ENCODE measurements at regions not wholly inside any gene's neighbourhood (a gene's known extent, or its start where the extent isn't known, plus 50 kb on each side); places are given as distances from the start of the nearest gene placed in this dataset.

DNA sequence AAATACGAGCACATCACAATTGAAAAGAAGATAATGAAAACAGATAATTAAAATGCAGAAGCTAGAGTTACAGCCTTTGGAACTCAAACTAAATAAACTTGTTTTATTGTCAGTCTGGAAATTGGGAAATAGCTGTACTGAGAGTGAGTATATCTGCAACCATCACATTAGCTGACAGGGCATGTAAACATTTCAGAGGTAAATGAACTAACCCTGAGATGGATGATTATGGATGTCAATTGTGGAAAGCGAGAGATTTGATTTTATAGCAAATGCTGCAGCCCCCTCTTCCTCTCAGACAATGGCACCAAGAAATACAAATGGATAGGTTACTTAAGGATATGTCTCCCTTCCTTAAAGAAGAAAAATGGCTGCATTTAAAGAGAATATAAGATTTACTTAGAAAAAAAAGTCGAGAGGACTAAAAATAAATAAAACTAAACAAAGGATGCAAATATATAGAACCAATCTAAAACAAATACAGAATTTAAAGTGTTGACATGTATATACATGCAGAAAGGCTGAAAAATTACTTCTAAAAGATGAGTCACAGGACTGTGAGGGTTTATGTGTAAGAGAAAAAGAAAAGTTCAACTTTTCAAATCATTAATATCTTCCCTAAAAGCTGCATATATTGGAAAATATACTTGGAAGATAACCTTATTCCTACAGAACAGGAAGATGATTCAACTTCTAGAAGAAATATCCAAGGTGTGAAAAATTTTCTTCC lies 120.3 kb upstream of the FLRT2 start:
- Histone ChIP-seq H3K9me3 (replicated peaks; ENCODE audit: low read length) (no peaks in the 10 kb centered on the region), H3K9ac (ENCODE audit: low read depth, low read length) (no peak overlapping the region), H3K4me1 (ENCODE audit: control insufficient read depth, insufficient read depth, low read length) (no peaks in the 10 kb centered on the region), H3K36me3 (ENCODE audit: insufficient read depth, low read length) (no peaks in the 10 kb centered on the region), H3K4me3 (ENCODE audit: low read length) (no peak overlapping the region), H3K27me3 (ENCODE audit: control insufficient read depth, insufficient read depth, low read length) (no peaks in the 10 kb centered on the region), H3K4me2 (ENCODE audit: low read length) (no peak overlapping the region)

- H3K9me3 ChIP-seq (replicated peaks; ENCODE audit: low read length): no peaks in the 10 kb centered on the region
- no peaks in the 10 kb centered on the region for H3K36me3 ChIP-seq (ENCODE audit: insufficient read depth, low read length)
- no peak overlapping the region for H3K4me3 ChIP-seq (ENCODE audit: low read length)
- H3K9ac ChIP-seq (ENCODE audit: low read depth, low read length): no peak overlapping the region
- H3K27me3 ChIP-seq (ENCODE audit: control insufficient read depth, insufficient read depth, low read length): no peaks in the 10 kb centered on the region
- H3K4me1 ChIP-seq (ENCODE audit: control insufficient read depth, insufficient read depth, low read length): peaks cover 27% of the 10 kb centered on the region
- no peak overlapping the region for H3K4me2 ChIP-seq (ENCODE audit: low read length)
These were observed 117.2 kb upstream of the FLRT2 start for GRCh38 chr14:85412756-85413155.

DNA sequence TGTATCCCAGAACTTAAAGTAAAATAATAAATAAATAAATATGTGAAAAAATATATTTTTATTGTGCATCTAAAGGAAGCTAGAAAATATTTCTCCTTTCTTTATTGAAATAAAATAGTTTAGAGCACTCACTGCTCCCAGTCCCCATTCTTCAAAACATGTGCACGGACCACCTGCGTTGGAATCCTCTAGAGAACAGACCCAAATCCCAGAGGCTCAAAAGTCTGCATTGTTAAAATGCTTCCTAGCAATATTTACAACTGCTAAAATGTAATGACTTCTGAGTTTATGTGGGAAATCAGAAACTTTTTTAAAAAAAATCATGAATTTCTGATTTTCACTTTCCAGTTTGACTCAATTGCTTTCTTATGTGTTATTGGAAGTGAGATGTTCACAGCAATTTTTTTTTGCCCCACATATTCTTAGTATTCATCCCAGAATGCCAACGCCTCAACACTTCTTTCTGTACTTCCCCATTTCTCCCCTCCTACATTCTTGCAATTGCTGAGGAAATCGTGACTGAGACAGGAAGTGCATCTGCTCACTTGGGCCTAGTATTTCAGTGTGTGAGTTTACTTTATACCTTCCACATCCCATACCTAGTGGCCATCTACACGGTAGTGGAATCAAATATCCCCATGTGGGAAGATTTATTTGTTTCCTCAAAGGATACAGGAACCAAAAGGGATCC lies 116.0 kb upstream of the FLRT2 start:
- no peaks in the 10 kb centered on the region for H3K9me3 ChIP-seq (replicated peaks; ENCODE audit: low read length)
- H3K4me1 ChIP-seq (ENCODE audit: control insufficient read depth, insufficient read depth, low read length): peaks cover 27% of the 10 kb centered on the region
- no peak overlapping the region for H3K9ac ChIP-seq (ENCODE audit: low read depth, low read length)
- no peaks in the 10 kb centered on the region for H3K27me3 ChIP-seq (ENCODE audit: control insufficient read depth, insufficient read depth, low read length)
- H3K36me3 ChIP-seq (ENCODE audit: insufficient read depth, low read length): no peaks in the 10 kb centered on the region
- H3K4me2 ChIP-seq (ENCODE audit: low read length): no peak overlapping the region
- H3K4me3 ChIP-seq (ENCODE audit: low read length): no peak overlapping the region

DNA sequence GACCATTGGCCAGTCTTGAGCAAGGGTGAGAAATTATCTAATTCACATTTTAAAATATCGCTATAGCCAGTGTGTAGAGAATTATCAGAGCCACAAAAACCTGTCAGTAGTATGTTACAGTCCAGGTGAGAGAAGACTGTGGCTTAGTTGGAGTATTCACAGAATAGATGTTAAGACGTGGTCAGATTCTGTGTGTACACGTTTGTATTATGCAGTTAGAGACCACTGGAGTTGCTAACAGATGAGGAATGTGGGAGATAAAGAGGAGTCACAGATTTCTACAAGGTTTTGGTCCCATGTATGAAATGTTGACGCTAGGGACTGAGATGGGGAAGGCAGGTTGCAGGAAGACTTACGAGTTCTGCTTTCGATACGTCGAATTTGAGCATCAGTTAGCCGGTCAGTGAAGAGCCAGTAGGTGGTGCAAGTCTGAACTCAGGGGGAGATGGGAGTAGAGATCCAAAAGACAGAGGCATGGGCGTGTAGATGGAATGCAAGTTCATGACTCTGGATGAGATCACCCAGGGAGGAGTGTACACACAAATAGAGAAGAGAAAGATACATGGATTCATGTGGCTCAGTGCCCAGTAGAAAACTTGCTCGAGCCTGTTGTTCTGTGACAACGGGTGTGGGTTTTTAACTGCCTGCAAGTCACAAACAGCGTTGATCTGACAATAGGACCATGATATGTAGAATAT lies 114.8 kb upstream of the FLRT2 start:
- H3K4me3 ChIP-seq (ENCODE audit: low read length): no peak overlapping the region
- no peaks in the 10 kb centered on the region for H3K36me3 ChIP-seq (ENCODE audit: insufficient read depth, low read length)
- H3K9me3 ChIP-seq (replicated peaks; ENCODE audit: low read length): no peaks in the 10 kb centered on the region
- no peaks in the 10 kb centered on the region for H3K27me3 ChIP-seq (ENCODE audit: control insufficient read depth, insufficient read depth, low read length)
- H3K4me2 ChIP-seq (ENCODE audit: low read length): peak overlapping the region; percentile 60
- H3K4me1 ChIP-seq (ENCODE audit: control insufficient read depth, insufficient read depth, low read length): peaks cover 27% of the 10 kb centered on the region
- peak overlapping the region; percentile 66 for H3K9ac ChIP-seq (ENCODE audit: low read depth, low read length)

GRCh38 chr14:85416771-85417170 lies 113.2 kb upstream of the FLRT2 start:
- Histone ChIP-seq H3K9me3 (replicated peaks; ENCODE audit: low read length) (no peaks in the 10 kb centered on the region), H3K36me3 (ENCODE audit: insufficient read depth, low read length) (no peaks in the 10 kb centered on the region), H3K4me2 (ENCODE audit: low read length) (peak overlapping the region; percentile 9), H3K9ac (ENCODE audit: low read depth, low read length) (peak overlapping the region; percentile 66), H3K4me1 (ENCODE audit: control insufficient read depth, insufficient read depth, low read length) (peaks cover 34% of the 10 kb centered on the region), H3K27me3 (ENCODE audit: control insufficient read depth, insufficient read depth, low read length) (no peaks in the 10 kb centered on the region), H3K4me3 (ENCODE audit: low read length) (no peak overlapping the region)

- Histone ChIP-seq H3K36me3 (ENCODE audit: insufficient read depth, low read length) (no peaks in the 10 kb centered on the region), H3K4me2 (ENCODE audit: low read length) (no peak overlapping the region), H3K9me3 (replicated peaks; ENCODE audit: low read length) (no peaks in the 10 kb centered on the region), H3K4me3 (ENCODE audit: low read length) (no peak overlapping the region), H3K4me1 (ENCODE audit: control insufficient read depth, insufficient read depth, low read length) (peaks cover 35% of the 10 kb centered on the region), H3K27me3 (ENCODE audit: control insufficient read depth, insufficient read depth, low read length) (no peaks in the 10 kb centered on the region), H3K9ac (ENCODE audit: low read depth, low read length) (no peak overlapping the region)
These were observed 112.5 kb upstream of the FLRT2 start for GRCh38 chr14:85417396-85417795.

- H3K4me2 ChIP-seq (ENCODE audit: low read length): no peak overlapping the region
- H3K4me1 ChIP-seq (ENCODE audit: control insufficient read depth, insufficient read depth, low read length): peaks cover 35% of the 10 kb centered on the region
- no peak overlapping the region for H3K4me3 ChIP-seq (ENCODE audit: low read length)
- H3K27me3 ChIP-seq (ENCODE audit: control insufficient read depth, insufficient read depth, low read length): no peaks in the 10 kb centered on the region
- H3K9me3 ChIP-seq (replicated peaks; ENCODE audit: low read length): no peaks in the 10 kb centered on the region
- no peaks in the 10 kb centered on the region for H3K36me3 ChIP-seq (ENCODE audit: insufficient read depth, low read length)
- H3K9ac ChIP-seq (ENCODE audit: low read depth, low read length): no peak overlapping the region
These were observed 111.2 kb upstream of the FLRT2 start for GRCh38 chr14:85418721-85419120.

DNA sequence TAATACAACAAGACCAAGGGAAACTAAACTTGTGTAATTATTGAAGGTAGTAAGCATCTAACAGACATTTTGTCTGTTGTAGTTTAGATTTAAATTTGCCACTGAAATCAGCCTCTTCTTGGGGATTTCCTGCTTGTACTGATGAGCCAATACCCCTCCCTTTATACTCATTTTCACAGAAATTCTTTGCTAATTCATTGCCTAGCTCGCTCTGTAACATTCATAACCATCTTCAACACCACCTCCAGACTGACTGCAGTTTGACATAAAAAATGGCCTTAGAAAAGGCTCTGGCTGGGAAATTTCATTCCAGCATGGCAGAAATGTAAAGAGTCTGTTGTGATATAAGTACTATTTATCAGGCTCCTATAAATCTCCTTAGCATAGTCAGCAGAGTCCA lies 109.7 kb upstream of the FLRT2 start:
- H3K4me2 ChIP-seq (ENCODE audit: low read length): no peak overlapping the region
- H3K4me1 ChIP-seq (ENCODE audit: control insufficient read depth, insufficient read depth, low read length): peaks cover 31% of the 10 kb centered on the region
- no peak overlapping the region for H3K9ac ChIP-seq (ENCODE audit: low read depth, low read length)
- H3K36me3 ChIP-seq (ENCODE audit: insufficient read depth, low read length): no peaks in the 10 kb centered on the region
- H3K4me3 ChIP-seq (ENCODE audit: low read length): no peak overlapping the region
- H3K27me3 ChIP-seq (ENCODE audit: control insufficient read depth, insufficient read depth, low read length): no peaks in the 10 kb centered on the region
- H3K9me3 ChIP-seq (replicated peaks; ENCODE audit: low read length): no peaks in the 10 kb centered on the region

GRCh38 chr14:85420707-85421106 lies 109.2 kb upstream of the FLRT2 start:
- Histone ChIP-seq H3K4me2 (ENCODE audit: low read length) (no peak overlapping the region), H3K36me3 (ENCODE audit: insufficient read depth, low read length) (no peaks in the 10 kb centered on the region)

GRCh38 chr14:85421186-85421877 lies 108.6 kb upstream of the FLRT2 start:
- no peak overlapping the region for H3K9ac ChIP-seq (ENCODE audit: low read depth, low read length)
- H3K27me3 ChIP-seq (ENCODE audit: control insufficient read depth, insufficient read depth, low read length): no peaks in the 10 kb centered on the region

More at GRCh38 chr14:85420707-85421106, 109.2 kb upstream of the FLRT2 start:
- no peaks in the 10 kb centered on the region for H3K9me3 ChIP-seq (replicated peaks; ENCODE audit: low read length)
- H3K4me3 ChIP-seq (ENCODE audit: low read length): no peak overlapping the region
- H3K9ac ChIP-seq (ENCODE audit: low read depth, low read length): no peak overlapping the region
- H3K27me3 ChIP-seq (ENCODE audit: control insufficient read depth, insufficient read depth, low read length): no peaks in the 10 kb centered on the region
- H3K4me1 ChIP-seq (ENCODE audit: control insufficient read depth, insufficient read depth, low read length): peaks cover 28% of the 10 kb centered on the region

DNA sequence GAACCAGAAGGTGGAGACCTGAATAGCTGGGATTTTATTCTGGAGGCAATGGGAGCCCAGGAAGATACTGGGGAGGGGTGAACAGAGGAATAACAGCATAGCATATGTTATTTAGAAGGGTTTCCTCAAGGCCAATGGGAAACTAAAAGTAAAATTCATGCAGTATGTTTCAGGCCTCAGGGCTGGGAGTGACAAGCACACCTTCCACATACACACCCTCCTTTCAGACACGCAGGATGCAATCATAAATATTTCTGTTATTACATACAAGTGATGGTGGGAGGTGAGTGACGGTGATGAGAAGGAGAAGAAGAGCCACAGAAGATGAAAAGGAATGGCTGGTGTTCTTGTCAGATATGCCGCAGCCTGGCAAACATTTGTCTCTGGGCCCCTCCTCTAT lies 106.1 kb upstream of the FLRT2 start:
- no peaks in the 10 kb centered on the region for H3K36me3 ChIP-seq (ENCODE audit: insufficient read depth, low read length)
- H3K9ac ChIP-seq (ENCODE audit: low read depth, low read length): no peak overlapping the region
- no peak overlapping the region for H3K4me2 ChIP-seq (ENCODE audit: low read length)
- H3K4me3 ChIP-seq (ENCODE audit: low read length): no peak overlapping the region
- H3K4me1 ChIP-seq (ENCODE audit: control insufficient read depth, insufficient read depth, low read length): peaks cover 17% of the 10 kb centered on the region
- H3K27me3 ChIP-seq (ENCODE audit: control insufficient read depth, insufficient read depth, low read length): no peaks in the 10 kb centered on the region
- no peaks in the 10 kb centered on the region for H3K9me3 ChIP-seq (replicated peaks; ENCODE audit: low read length)

More at GRCh38 chr14:85421186-85421877, 108.6 kb upstream of the FLRT2 start:
- H3K36me3 ChIP-seq (ENCODE audit: insufficient read depth, low read length): no peaks in the 10 kb centered on the region
- no peaks in the 10 kb centered on the region for H3K9me3 ChIP-seq (replicated peaks; ENCODE audit: low read length)
- H3K4me1 ChIP-seq (ENCODE audit: control insufficient read depth, insufficient read depth, low read length): peaks cover 25% of the 10 kb centered on the region
- no peak overlapping the region for H3K4me2 ChIP-seq (ENCODE audit: low read length)
- no peak overlapping the region for H3K4me3 ChIP-seq (ENCODE audit: low read length)
